ENCODE measurements at regions not wholly inside any gene's neighbourhood (a gene's known extent, or its start where the extent isn't known, plus 50 kb on each side); places are given as distances from the start of the nearest gene placed in this dataset.

DNA sequence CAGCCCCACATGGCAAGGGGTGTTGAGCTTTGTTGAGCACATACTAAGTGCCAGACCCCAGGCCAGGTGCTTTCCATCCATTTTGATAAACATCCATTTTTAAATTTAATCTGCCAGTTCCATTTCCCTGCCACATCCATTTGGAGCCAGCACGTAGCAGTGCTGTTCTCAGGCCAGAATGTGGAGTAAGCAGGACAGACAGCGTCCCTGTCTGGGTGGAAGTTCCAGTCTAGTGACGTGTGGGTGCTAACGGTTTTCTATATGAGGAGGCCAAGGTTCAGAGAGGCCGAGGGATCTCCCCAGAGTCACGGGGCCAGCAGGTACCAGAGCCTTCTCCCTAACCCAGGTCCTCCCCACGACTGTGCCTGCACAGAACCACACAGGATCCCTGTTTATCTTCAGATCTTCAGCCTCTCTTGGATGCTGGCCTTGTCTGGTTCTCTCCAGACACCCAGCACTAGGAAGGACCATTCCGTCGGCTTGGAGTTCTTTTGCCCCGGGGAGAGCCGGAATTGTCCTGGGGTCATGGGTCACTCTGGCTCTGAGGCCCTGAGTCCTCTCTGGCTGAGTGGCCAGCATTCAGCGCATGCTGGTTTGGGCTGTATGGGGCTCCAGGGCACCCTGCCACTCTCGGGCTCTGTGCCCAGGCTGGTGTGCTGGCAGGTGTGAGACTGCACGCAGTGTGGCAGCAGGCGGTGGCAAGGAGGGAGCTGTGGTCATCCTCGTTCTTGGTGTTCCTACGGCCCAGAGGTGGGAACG, 63.6 kb upstream of the PPARA start:
- H3K4me3 ChIP-seq (ENCODE audit: low read length): no peak overlapping the region
- H3K9me3 ChIP-seq (replicated peaks; ENCODE audit: control insufficient read depth, low read depth, low read length): no peaks in the 10 kb centered on the region
- DNase-seq: peak; percentile 54
- WGBS (ENCODE audit: insufficient coverage): 67% methylated on average over 13 of the region's 18 CpGs
- H3K36me3 ChIP-seq (ENCODE audit: control insufficient read depth, insufficient read depth, low read length): peaks cover 57% of the 10 kb centered on the region
- H3K27me3 ChIP-seq (ENCODE audit: control insufficient read depth, insufficient read depth, low read length): no peaks in the 10 kb centered on the region
- H3K4me1 ChIP-seq (ENCODE audit: control insufficient read depth, insufficient read depth, low read length): peaks cover 80% of the 10 kb centered on the region
- peak overlapping the region; percentile 95 for H3K27ac ChIP-seq (ENCODE audit: low read length)

DNA sequence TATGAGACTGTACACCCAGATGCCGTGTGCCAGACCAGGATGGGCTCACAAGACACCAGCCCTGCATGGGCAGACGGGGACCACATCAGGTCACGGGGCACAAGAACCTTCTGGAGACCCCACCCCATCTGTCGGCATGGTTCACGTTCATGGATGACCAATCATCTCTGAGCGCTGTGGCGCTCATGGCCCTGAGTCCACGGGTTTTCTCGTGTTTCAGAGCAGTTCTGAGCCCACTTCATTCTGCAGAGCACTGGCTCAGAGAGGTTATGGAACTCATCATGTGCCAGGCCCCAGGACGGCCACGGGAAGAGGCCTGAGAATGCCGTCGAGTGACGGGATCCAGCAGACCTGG, 63.0 kb upstream of the PPARA start:
- H3K9me3 ChIP-seq (replicated peaks; ENCODE audit: control insufficient read depth, low read depth, low read length): no peaks in the 10 kb centered on the region
- H3K36me3 ChIP-seq (ENCODE audit: control insufficient read depth, insufficient read depth, low read length): peaks cover 60% of the 10 kb centered on the region
- 61% methylated on average over 14 of the region's 14 CpGs for WGBS (ENCODE audit: insufficient coverage)
- peaks cover 79% of the 10 kb centered on the region for H3K4me1 ChIP-seq (ENCODE audit: control insufficient read depth, insufficient read depth, low read length)
- no peaks in the 10 kb centered on the region for H3K27me3 ChIP-seq (ENCODE audit: control insufficient read depth, insufficient read depth, low read length)
- H3K4me3 ChIP-seq (ENCODE audit: low read length): no peak overlapping the region
- peak overlapping the region; percentile 95 for H3K27ac ChIP-seq (ENCODE audit: low read length)
- no peak for DNase-seq

DNA sequence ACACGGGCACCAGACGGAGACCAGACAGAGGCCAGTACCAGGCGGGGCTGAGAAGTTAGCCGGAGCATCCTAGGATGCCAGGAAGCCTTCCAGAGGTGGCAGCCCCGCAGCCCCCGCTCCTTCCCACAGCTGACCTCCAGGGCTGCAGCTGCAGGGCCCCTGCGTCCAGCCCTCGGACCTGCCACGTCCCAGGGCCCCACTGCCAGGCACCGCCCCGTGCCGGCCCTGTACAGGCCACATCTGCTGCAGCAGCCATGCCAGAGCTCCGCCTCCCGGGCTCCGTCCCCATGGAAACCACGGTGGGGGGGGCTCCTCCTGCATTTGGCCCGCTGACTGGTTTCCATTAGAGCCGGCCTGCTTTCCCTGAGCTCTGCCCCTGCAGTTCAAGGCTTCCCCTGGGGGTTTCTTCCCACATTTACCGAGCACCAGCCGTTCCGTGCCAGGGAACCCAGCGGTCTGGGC, 62.5 kb upstream of the PPARA start:
- Histone ChIP-seq H3K4me1 (ENCODE audit: control insufficient read depth, insufficient read depth, low read length) (peaks cover 79% of the 10 kb centered on the region), H3K9me3 (replicated peaks; ENCODE audit: control insufficient read depth, low read depth, low read length) (no peaks in the 10 kb centered on the region), H3K27me3 (ENCODE audit: control insufficient read depth, insufficient read depth, low read length) (no peaks in the 10 kb centered on the region), H3K27ac (ENCODE audit: low read length) (peak overlapping the region; percentile 95), H3K4me3 (ENCODE audit: low read length) (no peak overlapping the region), H3K36me3 (ENCODE audit: control insufficient read depth, insufficient read depth, low read length) (peaks cover 66% of the 10 kb centered on the region)
- DNase-seq: peak; percentile 98
- 8% methylated on average over 22 of the region's 22 CpGs for WGBS (ENCODE audit: insufficient coverage)

DNA sequence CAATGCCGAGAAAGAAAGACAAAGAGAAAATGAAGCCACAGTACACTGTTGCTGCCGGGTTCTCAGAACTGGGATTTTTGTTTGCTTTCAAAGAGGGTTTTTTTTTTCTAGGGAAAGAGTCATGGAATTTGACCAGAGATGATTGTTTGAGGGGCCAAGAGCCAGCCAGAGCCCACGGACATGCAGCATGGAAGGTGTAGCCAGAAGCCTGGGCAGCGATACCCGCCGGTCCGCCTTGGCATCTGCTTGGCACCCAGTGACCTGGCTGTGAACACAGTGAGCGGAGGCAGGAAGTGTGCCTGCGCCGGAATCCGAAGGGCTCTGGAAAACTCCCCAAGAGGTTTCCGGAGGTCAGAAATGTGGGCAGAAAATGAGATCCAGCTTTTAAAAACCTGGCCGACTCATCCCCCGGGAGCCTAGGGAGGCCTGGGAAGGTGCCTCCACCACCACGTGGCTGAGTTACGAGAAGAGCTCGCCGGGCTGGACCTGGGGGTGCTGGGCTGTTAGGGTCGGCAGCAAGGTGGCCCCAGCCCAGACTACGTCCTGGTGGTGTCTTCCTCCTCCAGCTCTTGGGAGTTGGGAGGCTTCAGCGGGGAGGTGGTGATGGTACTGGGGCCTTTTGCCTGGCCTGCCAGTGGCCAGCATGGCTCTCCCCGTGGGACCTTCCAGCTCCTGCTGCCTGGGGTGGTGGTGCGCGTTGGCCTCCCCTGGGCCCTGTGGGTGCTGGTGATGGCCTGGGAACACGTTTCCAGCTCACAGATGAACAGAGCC, 61.6 kb upstream of the PPARA start:
- Histone ChIP-seq H3K9me3 (replicated peaks; ENCODE audit: control insufficient read depth, low read depth, low read length) (no peaks in the 10 kb centered on the region), H3K36me3 (ENCODE audit: control insufficient read depth, insufficient read depth, low read length) (peaks cover 67% of the 10 kb centered on the region), H3K27ac (ENCODE audit: low read length) (peak overlapping the region; percentile 95), H3K4me1 (ENCODE audit: control insufficient read depth, insufficient read depth, low read length) (peaks cover 76% of the 10 kb centered on the region), H3K27me3 (ENCODE audit: control insufficient read depth, insufficient read depth, low read length) (no peaks in the 10 kb centered on the region), H3K4me3 (ENCODE audit: low read length) (no peak overlapping the region)
- no peak for DNase-seq
- WGBS (ENCODE audit: insufficient coverage): 38% methylated on average over 24 of the region's 25 CpGs

DNA sequence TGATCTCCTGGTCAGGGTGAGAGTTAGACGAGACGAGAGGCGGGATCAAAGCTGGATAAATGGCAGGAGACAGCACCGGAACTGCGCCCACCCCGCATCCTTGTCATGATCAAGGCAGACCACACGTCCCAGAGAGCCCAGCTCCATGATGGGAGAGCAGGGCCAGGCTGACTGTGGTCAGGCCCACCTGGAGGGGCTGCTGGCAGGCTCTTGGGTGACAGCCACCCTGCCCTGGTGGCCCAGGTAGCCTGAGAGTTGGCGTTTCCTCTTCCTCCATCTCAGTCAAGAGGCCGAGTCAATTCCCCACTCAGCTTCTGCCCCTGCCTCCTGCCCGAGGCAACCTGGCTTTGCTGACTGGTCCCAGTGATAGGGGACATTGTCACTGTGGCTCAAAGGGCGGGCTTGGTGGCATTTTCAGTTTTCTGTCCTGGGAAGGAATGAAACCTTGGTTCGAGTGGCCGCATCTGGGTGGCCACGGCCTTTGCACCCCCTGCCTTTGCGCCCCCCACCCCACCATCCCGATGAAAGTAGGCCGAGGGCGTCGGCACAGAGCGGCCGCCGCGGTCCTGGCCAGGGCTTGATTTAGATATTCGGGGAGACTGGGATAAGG, 60.8 kb upstream of the PPARA start:
- WGBS (ENCODE audit: insufficient coverage): 79% methylated on average over 10 of the region's 24 CpGs
- Histone ChIP-seq H3K27ac (ENCODE audit: low read length) (peak overlapping the region; percentile 95), H3K4me3 (ENCODE audit: low read length) (no peak overlapping the region), H3K9me3 (replicated peaks; ENCODE audit: control insufficient read depth, low read depth, low read length) (no peaks in the 10 kb centered on the region), H3K36me3 (ENCODE audit: control insufficient read depth, insufficient read depth, low read length) (peaks cover 65% of the 10 kb centered on the region), H3K27me3 (ENCODE audit: control insufficient read depth, insufficient read depth, low read length) (no peaks in the 10 kb centered on the region), H3K4me1 (ENCODE audit: control insufficient read depth, insufficient read depth, low read length) (peaks cover 69% of the 10 kb centered on the region)
- no peak for DNase-seq

DNA sequence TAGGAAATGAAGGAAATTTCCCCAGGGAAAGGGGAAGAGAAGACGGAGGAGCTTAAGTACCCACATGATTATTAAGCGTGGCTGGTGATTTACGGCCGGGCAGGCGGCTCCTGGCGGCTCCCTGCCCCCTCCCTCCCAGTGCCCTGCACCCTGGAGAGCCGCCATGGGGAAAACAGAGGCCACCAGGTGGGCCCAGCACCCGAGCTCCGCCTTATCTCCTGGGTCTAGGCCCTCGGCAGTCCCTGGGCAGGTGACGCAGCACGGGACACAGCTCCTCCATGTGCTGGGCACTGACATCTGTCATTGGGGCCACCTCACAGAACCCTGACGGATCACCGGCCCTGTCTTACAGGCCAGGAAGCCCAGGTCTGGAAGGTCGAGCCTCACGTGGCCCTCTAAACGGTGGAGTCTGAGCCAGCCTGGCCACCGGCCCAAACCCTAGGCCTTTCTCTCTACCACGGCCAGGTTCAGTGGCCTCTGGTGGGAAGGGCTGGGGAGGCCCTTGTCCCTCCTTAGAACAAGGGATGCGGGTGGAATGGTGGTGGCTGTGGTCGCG, 60.2 kb upstream of the PPARA start:
- Histone ChIP-seq H3K4me1 (ENCODE audit: control insufficient read depth, insufficient read depth, low read length) (peaks cover 66% of the 10 kb centered on the region), H3K9me3 (replicated peaks; ENCODE audit: control insufficient read depth, low read depth, low read length) (no peaks in the 10 kb centered on the region), H3K4me3 (ENCODE audit: low read length) (no peak overlapping the region), H3K27ac (ENCODE audit: low read length) (peak overlapping the region; percentile 14), H3K36me3 (ENCODE audit: control insufficient read depth, insufficient read depth, low read length) (peaks cover 65% of the 10 kb centered on the region), H3K27me3 (ENCODE audit: control insufficient read depth, insufficient read depth, low read length) (no peaks in the 10 kb centered on the region)
- no peak for DNase-seq
- WGBS (ENCODE audit: insufficient coverage): 55% methylated on average over 19 of the region's 22 CpGs

DNA sequence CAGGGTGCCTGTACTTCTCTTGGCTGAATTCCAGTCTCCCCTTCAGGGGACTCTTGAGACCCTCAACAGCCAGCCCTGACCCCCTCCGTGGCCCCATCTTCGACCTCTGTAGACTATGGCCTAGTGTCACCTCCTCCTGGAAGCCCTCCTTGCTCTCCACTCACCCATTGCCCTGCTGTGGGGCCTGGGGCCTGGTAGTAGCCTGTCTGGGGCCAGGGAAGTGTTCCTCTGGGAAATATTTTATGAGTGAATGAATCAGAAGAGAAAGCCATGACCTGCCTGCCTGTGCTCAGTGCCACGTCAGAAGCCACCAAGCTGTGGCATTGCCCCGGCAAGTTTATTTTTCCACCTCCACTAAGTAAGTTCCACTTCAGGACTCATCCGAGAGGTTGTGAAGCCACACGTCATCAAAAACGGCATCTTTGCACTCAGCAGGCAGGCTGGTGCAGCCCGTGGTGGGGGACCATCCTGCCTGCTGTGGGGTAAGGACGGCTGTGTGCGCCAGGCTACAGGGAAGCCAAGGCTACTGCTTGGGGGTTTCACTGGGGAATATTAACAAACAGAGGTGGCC, 59.6 kb upstream of the PPARA start:
- Histone ChIP-seq H3K27me3 (ENCODE audit: control insufficient read depth, insufficient read depth, low read length) (no peaks in the 10 kb centered on the region), H3K4me3 (ENCODE audit: low read length) (no peak overlapping the region), H3K9me3 (replicated peaks; ENCODE audit: control insufficient read depth, low read depth, low read length) (no peaks in the 10 kb centered on the region), H3K4me1 (ENCODE audit: control insufficient read depth, insufficient read depth, low read length) (peaks cover 60% of the 10 kb centered on the region), H3K27ac (ENCODE audit: low read length) (peak overlapping the region; percentile 9), H3K36me3 (ENCODE audit: control insufficient read depth, insufficient read depth, low read length) (peaks cover 65% of the 10 kb centered on the region)
- no peak for DNase-seq
- 79% methylated on average over 8 of the region's 10 CpGs for WGBS (ENCODE audit: insufficient coverage)

DNA sequence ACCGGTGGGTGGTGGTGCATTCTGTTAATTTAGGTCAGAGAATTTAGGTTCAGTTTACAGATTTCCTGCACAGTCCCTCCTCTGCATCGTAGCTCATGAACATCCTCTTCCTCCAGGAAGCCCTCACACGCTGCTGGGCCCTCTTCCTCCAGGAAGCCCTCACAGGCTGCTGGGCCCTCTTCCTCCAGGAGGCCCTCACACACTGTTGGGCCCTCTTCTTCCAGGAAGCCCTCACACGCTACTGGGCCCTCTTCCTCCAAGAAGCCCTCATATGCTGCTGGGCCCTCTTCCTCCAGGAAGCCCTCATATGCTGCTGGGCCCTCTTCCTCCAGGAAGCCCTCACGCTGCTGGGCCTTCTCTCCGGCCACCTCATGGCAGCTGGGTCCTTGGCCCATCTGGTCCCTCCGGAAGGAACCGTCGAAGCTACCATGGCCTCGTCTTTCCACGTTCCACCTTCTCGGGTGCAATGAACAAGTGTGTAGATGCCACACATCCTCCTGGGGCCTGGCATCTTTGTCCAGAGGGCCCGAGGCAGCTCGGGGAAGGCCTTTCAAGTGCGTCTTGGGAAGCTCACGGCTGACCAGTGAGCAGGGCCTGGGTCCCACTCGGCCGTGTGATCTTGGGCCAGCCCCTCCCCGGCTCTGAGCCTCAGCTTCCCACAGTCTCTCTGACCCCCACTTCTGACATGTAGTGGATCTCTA, 58.9 kb upstream of the PPARA start:
- Histone ChIP-seq H3K4me3 (ENCODE audit: low read length) (no peak overlapping the region), H3K27me3 (ENCODE audit: control insufficient read depth, insufficient read depth, low read length) (no peaks in the 10 kb centered on the region), H3K4me1 (ENCODE audit: control insufficient read depth, insufficient read depth, low read length) (peaks cover 56% of the 10 kb centered on the region), H3K36me3 (ENCODE audit: control insufficient read depth, insufficient read depth, low read length) (peaks cover 59% of the 10 kb centered on the region), H3K9me3 (replicated peaks; ENCODE audit: control insufficient read depth, low read depth, low read length) (no peaks in the 10 kb centered on the region), H3K27ac (ENCODE audit: low read length) (no peak overlapping the region)
- DNase-seq: no peak
- WGBS (ENCODE audit: insufficient coverage): 81% methylated on average over 17 of the region's 19 CpGs

DNA sequence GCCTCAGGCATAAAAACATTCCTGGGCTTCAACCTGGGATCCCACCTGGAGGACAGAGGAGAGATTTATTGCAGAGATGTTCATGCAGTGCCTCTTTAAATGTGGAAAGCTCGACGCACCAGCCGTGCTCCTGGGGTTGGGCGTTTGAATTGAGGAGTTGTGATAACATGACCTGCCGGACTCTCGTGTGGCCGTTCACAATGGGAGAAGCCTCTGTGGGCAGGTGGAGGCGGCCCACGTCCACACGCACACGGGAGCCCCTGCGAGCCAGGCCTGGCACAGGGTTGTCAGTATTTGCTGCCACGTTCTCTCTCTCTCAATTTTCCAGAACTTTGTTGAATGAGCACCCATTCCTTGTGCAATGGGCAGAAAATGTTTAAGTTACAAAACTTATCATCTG, 58.3 kb upstream of the PPARA start:
- WGBS (ENCODE audit: insufficient coverage): 69% methylated on average over 13 of the region's 13 CpGs

More for the DNA sequence above, 58.3 kb upstream of the PPARA start:
- no peak overlapping the region for H3K4me3 ChIP-seq (ENCODE audit: low read length)
- H3K36me3 ChIP-seq (ENCODE audit: control insufficient read depth, insufficient read depth, low read length): peaks cover 57% of the 10 kb centered on the region
- H3K27ac ChIP-seq (ENCODE audit: low read length): no peak overlapping the region
- H3K4me1 ChIP-seq (ENCODE audit: control insufficient read depth, insufficient read depth, low read length): peaks cover 50% of the 10 kb centered on the region
- no peaks in the 10 kb centered on the region for H3K27me3 ChIP-seq (ENCODE audit: control insufficient read depth, insufficient read depth, low read length)
- DNase-seq: no peak
- no peaks in the 10 kb centered on the region for H3K9me3 ChIP-seq (replicated peaks; ENCODE audit: control insufficient read depth, low read depth, low read length)

Data from muscle of leg (tissue), 3 donors.